ENCODE measurements at regions not wholly inside any gene's neighbourhood (a gene's known extent, or its start where the extent isn't known, plus 50 kb on each side); places are given as distances from the start of the nearest gene placed in this dataset.

DNA sequence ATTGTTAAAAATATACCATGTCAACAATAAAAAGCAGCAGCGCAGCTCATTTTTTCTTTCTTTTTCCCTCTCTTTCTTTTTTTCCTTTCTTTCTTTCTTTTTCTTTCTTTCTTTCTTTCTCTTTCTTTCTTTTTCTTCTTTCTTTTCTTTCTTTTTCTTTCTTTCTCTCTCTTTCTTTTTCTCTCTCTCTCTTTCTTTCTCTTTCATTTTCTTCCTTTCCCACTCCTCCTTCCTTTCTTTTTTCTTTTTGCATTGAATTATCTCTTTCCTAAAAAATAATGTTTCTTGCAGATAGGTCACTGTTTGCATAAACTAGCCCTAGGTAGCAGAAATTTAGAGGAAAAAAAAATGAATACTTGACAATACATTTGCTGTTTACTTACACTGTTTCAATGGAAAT is 755.1 kb upstream of the COBL start:
- H3K4me3 ChIP-seq (ENCODE audit: low read depth, low read length), result no peak overlapping the region
- ChIA-PET CTCF (no interaction called here), POLR2A (no interaction called here)
- DNase-seq (ENCODE audit: low read depth, low spot score), result no peak
- TF ChIP-seq, protein P1, sequence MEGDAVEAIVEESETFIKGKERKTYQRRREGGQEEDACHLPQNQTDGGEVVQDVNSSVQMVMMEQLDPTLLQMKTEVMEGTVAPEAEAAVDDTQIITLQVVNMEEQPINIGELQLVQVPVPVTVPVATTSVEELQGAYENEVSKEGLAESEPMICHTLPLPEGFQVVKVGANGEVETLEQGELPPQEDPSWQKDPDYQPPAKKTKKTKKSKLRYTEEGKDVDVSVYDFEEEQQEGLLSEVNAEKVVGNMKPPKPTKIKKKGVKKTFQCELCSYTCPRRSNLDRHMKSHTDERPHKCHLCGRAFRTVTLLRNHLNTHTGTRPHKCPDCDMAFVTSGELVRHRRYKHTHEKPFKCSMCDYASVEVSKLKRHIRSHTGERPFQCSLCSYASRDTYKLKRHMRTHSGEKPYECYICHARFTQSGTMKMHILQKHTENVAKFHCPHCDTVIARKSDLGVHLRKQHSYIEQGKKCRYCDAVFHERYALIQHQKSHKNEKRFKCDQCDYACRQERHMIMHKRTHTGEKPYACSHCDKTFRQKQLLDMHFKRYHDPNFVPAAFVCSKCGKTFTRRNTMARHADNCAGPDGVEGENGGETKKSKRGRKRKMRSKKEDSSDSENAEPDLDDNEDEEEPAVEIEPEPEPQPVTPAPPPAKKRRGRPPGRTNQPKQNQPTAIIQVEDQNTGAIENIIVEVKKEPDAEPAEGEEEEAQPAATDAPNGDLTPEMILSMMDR (IDR thresholded peaks at IDR 0.05; ENCODE audit: insufficient read depth, low read length, missing control alignments), result no peak

DNA sequence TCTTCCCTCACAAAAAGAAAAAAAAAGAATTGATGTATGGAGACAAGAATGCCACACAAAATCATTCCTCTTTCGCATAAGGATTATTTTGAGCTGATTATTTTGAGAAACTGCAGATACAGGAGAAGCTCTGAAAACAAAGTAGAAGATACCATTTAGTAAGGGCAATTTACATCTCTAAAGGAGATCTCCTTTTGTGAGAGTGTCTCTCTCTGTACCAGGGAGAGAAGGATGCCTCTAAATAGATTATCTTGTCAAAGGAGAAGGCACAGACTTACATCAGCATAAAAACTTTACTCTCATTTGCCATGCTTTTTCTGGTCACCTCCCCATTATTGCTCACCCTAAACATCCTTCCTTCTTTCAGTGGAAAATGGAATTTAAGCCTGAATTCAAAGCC is 747.9 kb upstream of the COBL start:
- no peak for DNase-seq (ENCODE audit: low read depth, low spot score)
- TF ChIP-seq, protein P1 (IDR thresholded peaks at IDR 0.05; ENCODE audit: insufficient read depth, low read length, missing control alignments), result no peak
- ChIA-PET CTCF (no interaction called here), POLR2A (no interaction called here)
- H3K4me3 ChIP-seq (ENCODE audit: low read depth, low read length), result no peak overlapping the region

DNA sequence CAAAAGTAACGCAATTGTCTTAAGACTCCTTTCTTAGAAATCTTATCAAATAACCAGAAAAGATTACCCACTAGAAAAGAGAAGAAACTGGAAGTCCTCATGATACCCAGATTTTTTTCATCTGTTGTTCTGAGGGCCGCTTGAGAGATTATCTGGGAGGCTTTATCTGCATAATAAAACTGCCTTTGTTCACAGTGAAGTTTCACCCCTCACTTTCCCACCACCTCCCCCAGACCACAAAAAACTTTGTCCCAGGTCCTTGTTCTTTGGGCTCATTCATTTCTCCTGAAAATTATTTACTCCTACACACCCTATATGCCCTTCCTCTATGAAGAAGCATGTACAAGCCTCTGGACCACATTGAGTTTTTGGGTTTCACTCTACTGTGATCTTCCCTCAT is 745.1 kb upstream of the COBL start:
- DNase-seq (ENCODE audit: low read depth, low spot score), result no peak
- ChIA-PET POLR2A (no interaction called here), CTCF (no interaction called here)
- TF ChIP-seq, protein P1 (IDR thresholded peaks at IDR 0.05; ENCODE audit: insufficient read depth, low read length, missing control alignments), result no peak
- no peak overlapping the region for H3K4me3 ChIP-seq (ENCODE audit: low read depth, low read length)

DNA sequence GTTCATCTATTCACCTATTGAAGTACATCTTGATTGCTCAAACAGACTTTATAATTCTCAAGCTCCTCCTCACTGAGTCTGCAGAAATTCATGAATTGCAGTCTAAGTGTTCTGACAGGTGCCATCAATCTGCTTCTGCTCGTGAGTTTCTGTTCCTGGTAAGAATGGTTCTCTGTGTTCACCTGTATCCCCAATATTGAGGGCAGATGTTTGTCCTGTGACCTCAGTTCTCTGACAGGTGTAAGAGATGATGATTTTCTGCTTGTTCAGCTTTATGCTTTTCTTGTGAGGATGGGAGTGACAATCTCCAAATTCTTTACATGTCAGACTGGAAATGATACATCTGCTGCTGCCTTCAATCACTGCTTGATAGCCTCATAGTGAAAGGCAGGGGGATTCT is 736.9 kb upstream of the COBL start:
- DNase-seq (ENCODE audit: low read depth, low spot score), result no peak
- TF ChIP-seq, protein P1 (IDR thresholded peaks at IDR 0.05; ENCODE audit: insufficient read depth, low read length, missing control alignments), result no peak
- ChIA-PET POLR2A (no interaction called here), CTCF (no interaction called here)
- H3K4me3 ChIP-seq (ENCODE audit: low read depth, low read length), result no peak overlapping the region

DNA sequence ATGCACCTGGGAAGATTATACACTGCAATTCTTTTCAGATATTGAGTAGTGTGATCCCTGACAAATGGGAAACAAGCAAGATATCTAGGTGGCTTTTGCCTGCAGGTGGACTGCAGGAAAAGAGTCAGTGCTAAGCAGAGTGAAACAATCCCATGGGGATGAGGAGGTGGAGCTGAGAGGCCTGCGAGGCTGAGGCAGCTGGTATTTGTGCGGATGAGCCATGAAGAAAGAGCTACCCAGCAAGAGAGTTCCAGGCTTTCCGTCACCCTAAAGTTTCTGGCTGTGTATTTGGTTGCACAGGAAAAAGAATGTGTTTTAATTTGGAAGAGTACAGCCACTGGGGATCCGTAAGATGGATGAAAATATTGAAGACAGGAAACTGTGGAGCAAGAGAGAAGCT is 714.1 kb upstream of the COBL start:
- POLR2A ChIA-PET, result no interaction called here
- CTCF ChIA-PET, result no interaction called here
- DNase-seq (ENCODE audit: low read depth, low spot score), result no peak
- no peak overlapping the region for H3K4me3 ChIP-seq (ENCODE audit: low read depth, low read length)
- TF ChIP-seq, protein P1 (IDR thresholded peaks at IDR 0.05; ENCODE audit: insufficient read depth, low read length, missing control alignments), result no peak

DNA sequence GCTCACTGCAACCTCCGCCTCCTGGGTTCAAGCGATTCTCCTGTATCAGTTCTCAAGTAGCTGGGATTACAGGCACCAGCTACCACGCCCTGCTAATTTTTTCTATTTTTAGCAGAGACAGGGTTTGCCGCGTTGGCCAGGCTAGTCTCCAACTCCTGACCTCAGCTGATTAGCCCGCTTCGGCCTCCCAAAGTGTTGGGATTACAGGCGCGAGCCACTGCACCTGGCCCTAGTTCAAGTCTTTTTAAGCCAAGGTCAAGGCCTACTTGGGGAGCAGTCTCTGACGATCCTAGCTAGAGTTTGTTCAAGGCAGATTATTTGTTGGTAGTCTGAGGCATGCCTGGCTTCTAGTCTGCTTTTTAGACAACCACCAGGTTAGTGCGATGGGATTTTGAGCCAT is 709.5 kb upstream of the COBL start:
- ChIA-PET CTCF (no interaction called here), POLR2A (no interaction called here)
- TF ChIP-seq, protein P1 (IDR thresholded peaks at IDR 0.05; ENCODE audit: insufficient read depth, low read length, missing control alignments), result no peak
- no peak for DNase-seq (ENCODE audit: low read depth, low spot score)
- no peak overlapping the region for H3K4me3 ChIP-seq (ENCODE audit: low read depth, low read length)
